A673 (cell line): ENCODE measurements at regions not wholly inside any gene's neighbourhood (a gene's known extent, or its start where the extent isn't known, plus 50 kb on each side); places are given as distances from the start of the nearest gene placed in this dataset.

ENCODE experiments used
- BruUV-seq: library from RNA; stranded (reverse); fragments of 400-500 nt; replicated peaks from 2 replicates; lab custom pipeline; 2021; lab: Mats Ljungman, UMichigan
- CTCF ChIA-PET: fragments of 300-600 bp; sonication (Branson Sonifier 250); formaldehyde crosslinking; loops from one replicate; lab custom pipeline; 2022; ENCODE audit warnings: antibody characterized with exemption; lab: Charles Lee
- POLR2A ChIA-PET: fragments of 300-600 bp; sonication (Branson Sonifier 250); formaldehyde crosslinking; loops from one replicate; lab custom pipeline; 2022; ENCODE audit warnings: antibody characterized with exemption; ENCODE audit not compliant: low non-redundant PET; lab: Charles Lee
- DNase-seq: peaks from one replicate; pipeline ENCODE4 v3.0.0-alpha.2; 2015; ENCODE audit warnings: low spot score
- H3K27ac ChIP-seq: fragments of 200-600 bp; sonication (generic); 2 replicates; pipeline ENCODE4 v1.5.1; 2016; ENCODE audit warnings: mixed run types, low read depth, mild to moderate bottlenecking, mixed read lengths, antibody characterized with exemption, low read length; ENCODE audit not compliant: poor library complexity, severe bottlenecking
- H3K27me3 ChIP-seq: fragments of 200-600 bp; sonication (generic); replicated peaks from 2 replicates; pipeline ENCODE4 v1.6.1; 2017; ENCODE audit warnings: mixed run types, low read depth, mild to moderate bottlenecking, mixed read lengths, antibody characterized with exemption, low read length; ENCODE audit not compliant: insufficient read depth, poor library complexity
- H3K36me3 ChIP-seq: fragments of 200-600 bp; sonication (generic); 2 replicates; pipeline ENCODE4 v1.6.1; 2016; ENCODE audit warnings: mixed run types, mild to moderate bottlenecking, mixed read lengths, antibody characterized with exemption, low read length; ENCODE audit not compliant: insufficient read depth, poor library complexity, severe bottlenecking
- H3K4me1 ChIP-seq: fragments of 200-600 bp; sonication (generic); 2 replicates; pipeline ENCODE4 v1.6.1; 2017; ENCODE audit warnings: mixed run types, mild to moderate bottlenecking, mixed read lengths, antibody characterized with exemption, low read length; ENCODE audit not compliant: insufficient read depth, poor library complexity, severe bottlenecking
- H3K4me3 ChIP-seq: fragments of 200-600 bp; sonication (generic); 2 replicates; pipeline ENCODE4 v1.5.1; 2016; ENCODE audit warnings: low read depth, mixed run types, mild to moderate bottlenecking, mixed read lengths, low read length; ENCODE audit not compliant: poor library complexity, severe bottlenecking
- H3K9me3 ChIP-seq: fragments of 200-600 bp; sonication (generic); 2 replicates; pipeline ENCODE4 v1.6.1; 2016; ENCODE audit warnings: mixed run types, low read depth, mild to moderate bottlenecking, mixed read lengths, antibody characterized with exemption, low read length; ENCODE audit not compliant: poor library complexity, severe bottlenecking
- CTCF ChIP-seq: fragments of 300-800, 200-600 bp; sonication (generic); conservative IDR thresholded peaks from 2 replicates; pipeline ENCODE4 v1.5.1; 2017; ENCODE audit warnings: low read depth, mild to moderate bottlenecking, antibody characterized with exemption, low read length, moderate library complexity, mixed read lengths
- EZH2 ChIP-seq: fragments of 200-600 bp; sonication (generic); IDR thresholded peaks from 2 replicates; pipeline ENCODE4 v1.6.1; 2017; ENCODE audit warnings: borderline replicate concordance, low read depth, mild to moderate bottlenecking, mixed read lengths, antibody characterized with exemption, low read length; ENCODE audit not compliant: poor library complexity, severe bottlenecking
- intact Hi-C: fragments of 100-400 bp; cut with micrococcal nuclease; formaldehyde crosslinking; loops from one replicate; pipeline ENCODE4 v1.10.0; 2022; ENCODE audit not compliant: unreplicated experiment

GRCh38 chr13:31913459-31913858 is 118.1 kb upstream of the FRY start:
- DNase-seq: no peak
- H3K36me3 ChIP-seq: no peaks in the 10 kb centered on the region
- TF ChIP-seq EZH2: no peak
- no peak for TF ChIP-seq CTCF
- intact Hi-C loops: loop anchor here (5.0 kb wide), 1 partner anchor 669 kb away; no protein-coding TSS in a partner anchor
- ChIA-PET CTCF (no interaction called here), POLR2A (no interaction called here)
- no peaks in the 10 kb centered on the region for H3K9me3 ChIP-seq
- H3K4me1 ChIP-seq: no peaks in the 10 kb centered on the region
- no TSS peak for BruUV-seq
- H3K27ac ChIP-seq: no peak overlapping the region
- no peaks in the 10 kb centered on the region for H3K27me3 ChIP-seq
- no peak overlapping the region for H3K4me3 ChIP-seq

DNA sequence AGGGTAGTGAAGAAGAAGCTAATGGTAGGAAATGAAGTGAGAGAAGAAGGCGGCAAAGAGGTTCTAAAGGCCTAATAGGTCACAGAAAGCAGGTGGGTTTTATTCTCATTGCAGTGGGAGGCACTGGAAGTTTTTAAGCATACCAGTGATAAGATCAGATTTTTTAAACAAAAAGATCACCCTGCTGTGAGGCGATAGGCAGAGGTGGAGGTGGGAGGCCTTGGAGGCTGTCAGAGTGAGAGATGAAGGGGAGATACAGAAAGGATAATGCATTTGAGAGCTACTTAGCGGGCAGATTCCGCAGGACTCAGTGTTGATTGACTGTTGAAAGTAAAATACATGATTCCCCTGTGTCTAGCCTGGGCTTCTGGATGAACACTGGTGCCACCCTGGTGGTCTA is 116.7 kb upstream of the FRY start:
- H3K9me3 ChIP-seq: no peaks in the 10 kb centered on the region
- ChIA-PET POLR2A (no interaction called here), CTCF (no interaction called here)
- H3K27ac ChIP-seq: no peak overlapping the region
- no TSS peak for BruUV-seq
- H3K4me3 ChIP-seq: no peak overlapping the region
- no peaks in the 10 kb centered on the region for H3K4me1 ChIP-seq
- no peak for DNase-seq
- intact Hi-C loops: loop anchor here (5.0 kb wide), 1 partner anchor 667 kb away; no protein-coding TSS in a partner anchor
- no peaks in the 10 kb centered on the region for H3K27me3 ChIP-seq
- H3K36me3 ChIP-seq: no peaks in the 10 kb centered on the region
- TF ChIP-seq CTCF (no peak), EZH2 (no peak)

- intact Hi-C loops: no loop called here
- H3K27me3 ChIP-seq: no peaks in the 10 kb centered on the region
- no peaks in the 10 kb centered on the region for H3K36me3 ChIP-seq
- CTCF ChIA-PET: no interaction called here
- no peak overlapping the region for H3K4me3 ChIP-seq
- POLR2A ChIA-PET: no interaction called here
- no peaks in the 10 kb centered on the region for H3K4me1 ChIP-seq
- H3K27ac ChIP-seq: no peak overlapping the region
- no peak for DNase-seq
- H3K9me3 ChIP-seq: no peaks in the 10 kb centered on the region
- no TSS peak for BruUV-seq
- TF ChIP-seq EZH2 (no peak), CTCF (no peak)
Observed at GRCh38 chr13:31918707-31919106, 112.9 kb upstream of the FRY start.
